HG03439 (cell line): ENCODE measurements at regions not wholly inside any gene's neighbourhood (a gene's known extent, or its start where the extent isn't known, plus 50 kb on each side); places are given as distances from the start of the nearest gene placed in this dataset.
"Not testable (repeated sequence)": the region's sequence is repeated elsewhere in the genome, so short reads cannot be mapped to it uniquely, and the experiment has no call there.

ENCODE experiments used
- ATAC-seq: cut with Tn5 transposase; IDR thresholded peaks from one replicate; pipeline ENCODE4 v1.9.1; 2021; ENCODE audit warnings: mild to moderate bottlenecking, moderate library complexity; ENCODE audit not compliant: unreplicated experiment

DNA sequence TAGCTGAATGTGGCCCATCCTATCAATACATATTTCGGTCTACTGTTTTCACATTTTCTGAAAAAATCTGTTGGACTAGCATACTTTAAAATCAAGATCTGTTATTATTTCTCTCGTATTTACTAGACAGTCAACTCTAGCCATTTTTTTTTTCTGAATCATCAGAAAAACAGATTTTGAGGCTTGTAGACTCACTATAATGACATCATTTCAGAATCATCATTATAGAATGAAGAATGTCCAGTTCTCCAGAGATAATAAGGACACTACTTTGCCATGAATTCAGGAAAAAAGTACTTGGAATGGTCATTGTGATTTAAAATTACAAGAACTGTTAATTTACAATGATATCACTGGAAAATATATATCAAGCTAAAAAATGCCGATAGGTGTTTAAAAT lies 589.8 kb downstream of the KCNH5 start:
- no peak for ATAC-seq

DNA sequence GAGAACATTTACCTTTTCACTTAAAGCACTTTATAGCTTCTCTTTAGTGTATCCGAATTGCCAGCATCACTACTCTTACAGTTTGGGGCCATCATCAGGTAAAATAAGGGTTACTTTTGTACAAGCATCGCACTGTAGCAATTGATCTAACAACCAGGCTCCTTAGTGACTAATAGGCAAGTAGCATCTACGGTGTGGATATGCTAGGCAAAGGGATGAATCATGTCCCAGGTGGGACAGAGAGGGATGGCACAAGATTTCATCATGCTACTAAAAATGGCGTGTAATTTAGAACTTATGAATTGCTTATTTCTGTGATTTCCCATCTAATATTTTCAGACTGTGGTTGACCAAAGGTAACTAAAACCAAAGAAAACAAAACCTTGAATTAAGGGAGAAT lies 582.3 kb downstream of the KCNH5 start:
- ATAC-seq, result no peak

DNA sequence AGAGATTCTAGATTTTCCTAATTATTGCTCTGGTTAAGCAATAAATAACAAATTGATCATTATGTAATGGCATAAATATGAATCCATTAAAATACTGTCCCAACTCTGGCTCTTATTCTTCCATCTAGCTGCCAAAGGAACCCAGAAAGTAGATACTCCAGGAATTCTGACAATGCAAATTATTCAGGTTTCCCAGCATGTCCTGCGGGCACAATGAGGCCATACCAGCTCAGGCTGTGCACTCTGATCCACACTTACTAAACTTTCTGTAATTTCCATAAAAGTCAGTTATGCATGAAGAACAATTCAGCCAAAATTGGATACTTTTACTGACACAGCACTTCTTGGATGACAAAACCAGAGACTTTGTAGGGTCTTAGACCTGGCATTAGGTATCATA lies 576.3 kb downstream of the KCNH5 start:
- ATAC-seq, result no peak

DNA sequence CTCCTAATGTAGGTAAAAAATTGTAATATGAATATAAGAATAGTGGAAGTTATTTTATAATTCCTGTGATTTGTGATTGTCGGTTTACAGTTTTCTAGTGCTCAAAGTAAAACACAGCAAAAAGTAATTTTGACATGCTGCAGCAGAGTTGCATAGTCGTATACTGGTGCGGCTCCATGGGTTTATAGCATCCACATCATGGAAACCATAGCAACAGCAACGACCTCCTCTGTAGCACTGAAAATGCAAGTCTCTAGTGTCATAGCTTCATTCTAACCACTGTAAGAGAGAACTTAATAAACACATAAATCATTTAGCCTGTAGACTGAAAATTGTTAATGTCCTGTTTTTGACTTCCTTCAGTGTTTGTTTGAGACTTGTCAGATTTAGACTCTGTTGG lies 574.3 kb downstream of the KCNH5 start:
- ATAC-seq, result no peak

DNA sequence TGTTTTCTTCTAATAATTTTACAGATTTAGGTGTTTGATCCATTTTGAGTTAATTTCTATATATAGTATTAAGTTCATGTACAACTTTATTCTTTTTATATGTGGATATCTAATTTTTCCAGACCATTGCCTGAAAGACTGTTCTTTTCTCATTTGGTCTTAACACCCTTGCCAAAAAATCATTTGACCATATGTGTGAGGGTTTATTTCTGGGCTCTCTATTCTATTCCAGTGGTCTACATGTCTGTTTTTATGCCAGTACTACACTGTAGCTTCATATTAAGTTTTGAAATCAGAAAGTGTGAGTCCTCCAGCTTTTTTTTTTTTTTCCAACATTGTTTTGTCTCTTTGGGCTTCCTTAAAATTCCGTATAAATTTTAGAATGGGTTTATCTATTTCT lies 554.1 kb downstream of the KCNH5 start:
- no peak for ATAC-seq

DNA sequence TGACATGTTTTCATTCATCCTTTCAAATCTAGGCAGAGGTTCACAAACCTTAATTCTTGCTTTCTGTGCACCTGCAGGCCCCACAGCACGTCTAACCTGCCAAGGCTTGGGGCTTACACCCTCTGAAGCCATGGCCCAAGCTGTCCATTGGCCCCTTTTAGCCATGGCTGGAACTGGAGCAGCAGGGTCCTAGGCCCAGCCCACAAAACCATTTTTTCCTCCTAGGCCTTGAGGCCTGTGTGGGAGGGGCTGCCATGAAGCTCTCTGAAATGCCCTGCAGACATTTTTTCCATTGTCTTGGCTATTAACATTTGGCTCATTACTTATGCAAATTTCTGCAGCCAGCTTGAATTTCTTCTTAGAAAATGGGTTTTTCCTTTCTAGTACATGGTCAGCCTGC lies 547.5 kb downstream of the KCNH5 start:
- ATAC-seq, result no peak

DNA sequence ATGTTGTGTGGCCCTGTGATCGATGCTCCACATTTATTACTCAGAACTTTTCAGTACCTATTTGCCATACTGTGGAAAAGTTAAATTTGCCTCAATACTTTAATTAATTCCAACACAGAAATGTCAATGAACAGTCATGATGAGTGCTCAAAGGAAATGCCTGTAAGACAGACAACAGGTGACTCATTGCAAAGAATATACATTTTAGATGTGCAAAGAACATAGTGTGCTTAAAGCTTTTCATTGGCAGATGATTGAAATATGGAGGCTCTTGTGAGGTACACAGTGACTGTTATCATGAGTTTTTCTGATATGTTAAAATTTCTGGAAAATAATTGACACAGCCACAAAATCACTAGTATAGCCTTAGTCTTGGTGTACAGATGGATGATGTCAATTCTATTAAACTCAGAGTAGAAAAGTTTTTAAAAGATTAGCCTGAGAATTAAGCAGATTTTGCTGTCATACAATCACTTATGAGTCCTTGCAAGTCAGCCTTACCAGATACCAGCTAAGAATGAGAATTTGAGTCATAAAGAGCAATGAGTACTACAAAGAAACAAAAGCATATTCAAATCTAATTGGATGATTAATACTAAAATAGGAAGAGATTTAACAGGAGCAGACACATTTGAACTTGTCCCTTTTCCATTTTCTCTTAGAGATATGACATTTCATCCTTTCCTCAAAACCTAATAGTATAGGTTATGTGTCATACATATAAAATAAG lies 544.1 kb downstream of the KCNH5 start:
- no peak for ATAC-seq

DNA sequence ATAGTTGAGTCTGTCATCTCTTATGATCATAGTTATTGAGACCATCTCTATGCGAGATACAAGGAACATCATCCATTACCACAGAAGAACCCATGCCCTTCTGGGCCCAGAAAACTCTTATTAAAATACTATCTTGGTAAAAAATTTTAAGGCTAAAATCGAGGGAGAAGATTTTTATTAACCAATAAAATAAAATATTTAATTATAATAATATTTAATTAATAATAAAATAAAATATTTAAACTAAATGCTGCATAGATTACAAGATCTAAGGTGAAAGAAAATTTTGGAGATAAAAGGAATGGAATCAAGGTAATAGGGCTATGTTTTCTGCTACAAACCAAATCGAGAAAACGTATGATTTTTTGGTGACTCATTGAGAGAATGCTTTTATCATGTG lies 540.2 kb downstream of the KCNH5 start:
- no peak for ATAC-seq

DNA sequence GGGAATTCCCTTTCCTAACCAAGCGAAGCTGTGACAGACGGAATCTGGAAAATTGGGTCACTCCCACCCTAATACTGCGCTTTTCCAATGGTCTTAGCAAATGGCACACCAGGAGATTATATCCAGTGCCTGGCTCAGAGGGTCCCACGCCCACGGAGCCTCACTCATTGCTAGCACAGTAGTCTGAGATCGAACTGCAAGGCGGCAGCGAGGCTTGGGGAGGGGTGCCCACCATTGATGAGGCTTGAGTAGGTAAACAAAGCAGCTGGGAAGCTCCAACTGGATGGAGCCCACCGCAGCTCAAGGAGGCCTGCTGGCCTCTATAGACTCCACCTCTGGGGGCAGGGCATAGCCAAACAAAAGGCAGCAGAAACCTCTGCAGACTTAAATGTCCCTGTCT lies 523.9 kb downstream of the KCNH5 start:
- ATAC-seq, result not testable (repeated sequence)

DNA sequence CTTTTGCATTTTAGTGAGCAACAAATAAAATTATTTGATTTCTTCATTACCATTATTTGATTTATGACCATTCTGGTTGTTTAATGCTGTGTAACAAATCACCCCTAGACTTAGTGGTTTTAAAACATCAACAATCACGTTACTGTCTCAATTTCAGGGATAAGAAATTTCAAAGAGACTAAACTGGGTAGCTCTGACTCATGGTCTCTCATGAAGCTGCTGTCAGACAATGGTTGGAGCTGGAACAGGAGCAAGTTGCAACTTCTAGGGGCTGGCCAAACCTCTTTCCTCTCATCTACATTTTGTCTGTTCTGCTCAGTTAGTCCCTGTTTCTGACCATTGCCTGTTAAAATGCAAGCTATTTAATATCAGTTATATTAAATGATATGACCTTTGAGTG lies 517.0 kb downstream of the KCNH5 start:
- no peak for ATAC-seq

DNA sequence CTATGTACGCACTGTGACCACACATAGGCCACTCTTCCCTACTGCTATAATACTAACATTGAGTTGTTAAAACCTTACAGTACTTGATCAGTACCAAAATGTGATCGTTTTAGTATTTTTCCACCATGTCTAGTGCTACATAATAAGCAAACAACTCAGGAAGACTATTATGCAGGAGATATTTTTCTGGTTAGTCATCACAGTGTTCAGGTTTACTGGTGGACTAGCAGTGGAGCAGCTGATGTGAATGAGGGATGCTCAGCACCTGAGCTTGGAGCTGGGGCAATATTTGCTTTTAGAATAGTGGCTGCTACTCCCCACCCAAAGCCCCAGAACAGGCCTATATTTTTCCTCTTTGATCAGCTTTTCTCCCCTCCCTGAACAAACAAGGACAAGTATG lies 513.1 kb downstream of the KCNH5 start:
- ATAC-seq, result no peak

DNA sequence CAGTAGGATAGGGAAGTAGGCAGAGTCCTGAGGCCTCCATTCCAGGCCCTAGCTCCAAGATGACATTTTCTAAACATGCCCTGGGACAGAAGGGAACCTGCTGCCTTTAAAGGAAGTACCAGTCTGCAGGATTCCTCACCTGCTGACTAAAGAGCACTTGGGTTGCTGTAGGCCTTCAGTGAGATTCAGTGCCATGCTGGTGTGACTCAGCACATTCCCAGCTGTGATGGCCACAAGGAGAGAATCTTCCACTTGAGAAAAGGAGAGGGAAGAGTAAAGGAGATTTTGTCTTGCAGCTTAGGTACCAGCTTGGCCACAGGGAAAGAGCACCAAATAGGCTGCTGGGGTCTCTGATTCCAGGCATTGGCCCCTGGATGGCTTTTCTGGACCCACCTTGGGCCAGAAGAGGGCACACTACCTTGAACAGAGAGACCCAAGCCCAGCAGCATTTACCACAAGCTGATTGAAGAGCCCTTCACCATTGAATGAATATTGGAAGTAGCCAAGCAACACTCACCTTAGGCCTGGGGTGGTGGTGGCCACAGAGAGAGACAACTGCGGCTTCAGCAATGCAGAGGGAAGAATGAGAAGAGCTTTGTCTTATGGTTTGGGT lies 498.3 kb downstream of the KCNH5 start:
- no peak for ATAC-seq

DNA sequence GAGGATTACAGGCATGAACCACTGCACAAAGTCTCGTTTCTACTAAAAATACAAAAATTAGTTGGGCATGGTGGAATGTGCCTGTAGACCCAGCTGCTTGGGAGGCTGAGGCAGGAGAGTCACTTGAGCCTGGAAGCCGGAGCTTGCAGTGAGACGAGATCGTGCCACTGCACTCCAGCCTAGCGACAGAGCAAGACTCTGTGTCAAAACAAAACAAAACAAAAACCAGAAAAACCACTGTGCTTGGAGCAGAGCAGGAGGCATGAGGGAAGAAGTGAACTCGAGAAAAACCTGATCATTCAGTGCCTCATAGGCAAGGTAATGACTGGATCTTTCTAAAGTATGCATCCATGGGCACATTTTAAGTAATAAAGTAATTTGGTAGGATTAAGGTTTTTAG lies 487.8 kb downstream of the KCNH5 start:
- no peak for ATAC-seq

DNA sequence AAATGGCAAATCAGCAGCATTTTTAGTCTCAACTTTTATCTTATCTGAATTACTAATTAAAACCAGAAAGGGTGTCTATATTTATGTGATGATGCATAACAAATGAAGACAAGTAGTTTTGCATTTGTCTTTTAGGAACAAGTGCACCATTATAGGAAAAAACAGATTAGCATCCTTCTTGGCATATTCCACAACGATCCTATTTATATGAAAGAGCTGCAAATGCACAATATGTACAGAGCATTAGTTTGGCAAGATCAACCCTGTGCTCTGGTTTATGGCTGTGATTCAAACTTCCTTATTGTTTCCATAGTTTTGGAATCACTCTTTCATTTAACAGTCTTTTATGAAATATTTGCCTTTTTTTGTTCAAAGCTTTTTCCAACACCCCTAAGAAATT lies 486.8 kb downstream of the KCNH5 start:
- no peak for ATAC-seq

DNA sequence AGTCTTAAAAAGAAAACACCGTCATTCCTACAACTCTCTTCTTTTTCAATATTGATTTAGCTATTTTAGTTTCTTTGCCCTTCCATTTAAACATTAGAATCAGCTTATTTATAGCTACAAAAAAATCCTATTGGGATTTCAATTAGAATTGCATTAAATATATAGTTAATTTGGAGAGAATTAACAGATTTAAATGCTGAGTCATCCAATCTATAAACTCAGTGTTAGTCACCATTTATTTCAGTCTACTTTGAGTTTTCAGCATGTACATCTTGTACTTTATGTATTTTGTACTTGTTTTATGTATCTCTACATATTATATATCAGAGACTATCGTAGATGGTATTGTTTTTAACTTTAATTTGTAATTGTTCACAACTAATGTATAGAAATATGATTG lies 460.0 kb downstream of the KCNH5 start:
- no peak for ATAC-seq

DNA sequence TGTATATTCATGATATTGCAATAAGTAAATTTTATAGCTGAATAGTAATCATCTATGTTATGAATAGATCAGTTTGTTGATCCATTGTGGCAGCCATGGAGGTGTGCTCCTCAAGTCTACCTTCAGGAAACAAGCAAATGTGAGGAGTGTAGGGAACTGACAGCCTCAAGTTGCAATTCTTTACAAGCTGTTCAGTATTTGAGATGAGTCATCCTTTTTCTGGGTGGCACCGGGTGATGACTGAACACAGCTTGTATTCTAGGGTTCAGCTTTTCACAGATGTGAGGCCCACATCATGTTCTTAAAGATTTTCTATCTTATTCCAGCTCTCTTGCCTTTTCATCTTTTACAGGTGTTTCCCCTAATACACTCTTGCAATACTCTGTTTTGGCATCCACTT lies 452.4 kb downstream of the KCNH5 start:
- ATAC-seq, result no peak

DNA sequence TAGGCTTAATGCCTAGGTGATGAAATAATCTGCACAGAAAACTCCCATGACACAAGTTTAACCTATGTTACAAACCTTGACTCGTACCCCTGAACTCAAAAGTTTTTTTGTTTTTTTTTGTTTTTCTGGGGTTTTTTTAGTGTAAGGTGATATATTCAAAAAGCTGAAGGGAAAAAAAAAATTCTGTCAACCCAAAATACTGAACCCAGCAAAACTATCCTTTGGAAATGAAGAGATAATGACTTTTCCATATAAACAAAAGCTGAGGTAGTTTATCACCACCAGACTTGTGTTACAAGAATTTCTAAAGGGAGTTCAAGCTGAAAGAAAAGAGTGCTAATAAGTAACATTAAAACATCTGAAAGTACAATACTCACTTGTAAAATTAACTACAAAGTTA lies 448.1 kb downstream of the KCNH5 start:
- ATAC-seq, result no peak

DNA sequence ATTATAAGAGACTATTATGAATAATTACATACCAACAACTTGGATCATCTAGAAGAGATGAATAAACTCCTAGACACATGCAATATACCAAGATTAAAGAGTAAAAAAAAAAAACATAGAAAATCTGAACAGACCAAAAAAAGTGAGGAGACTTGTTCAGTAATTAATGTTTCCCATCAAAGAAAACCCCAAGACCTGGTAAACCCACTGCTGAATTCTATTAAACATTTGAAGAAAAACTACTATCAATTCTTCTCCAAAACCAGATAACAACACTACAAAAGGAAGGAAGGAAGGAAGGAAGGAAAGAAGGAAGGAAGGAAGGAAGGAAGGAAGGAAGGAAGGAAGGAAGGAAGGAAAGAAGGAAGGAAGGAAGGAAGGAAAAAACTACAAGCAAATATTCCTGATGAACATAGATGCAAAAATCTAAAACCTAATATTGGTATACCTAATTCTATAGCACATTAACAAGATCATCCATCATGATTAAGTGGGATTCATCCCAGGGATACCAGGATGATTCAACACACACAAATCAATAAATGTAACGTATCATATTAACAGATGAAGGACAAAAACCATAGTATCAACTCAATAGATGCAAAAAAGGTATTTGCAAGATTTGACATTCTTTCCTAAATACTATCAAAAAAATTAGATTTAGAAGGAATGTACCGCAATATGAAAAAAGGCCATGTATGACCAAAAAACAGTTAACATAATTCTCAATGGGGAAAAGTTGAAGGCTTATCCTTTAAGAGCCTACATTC lies 445.5 kb downstream of the KCNH5 start:
- ATAC-seq, result no peak

DNA sequence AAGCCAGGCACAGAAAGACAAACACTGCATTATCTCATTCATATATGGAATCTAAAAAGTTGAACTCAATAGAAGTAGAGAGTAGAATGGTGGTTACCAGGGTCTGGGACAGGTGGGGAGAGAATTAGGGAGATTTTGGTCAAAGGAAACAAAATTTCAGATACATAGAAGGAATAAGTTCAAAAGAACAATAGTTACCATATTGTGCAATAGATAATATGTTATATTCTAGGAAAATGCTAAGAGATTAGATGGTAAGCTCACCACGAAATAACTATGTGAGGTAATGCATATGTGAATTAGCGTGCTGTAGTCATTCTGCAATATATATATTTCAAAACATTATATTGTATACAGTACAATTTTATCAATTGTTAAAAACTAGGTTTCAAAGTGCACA lies 442.5 kb downstream of the KCNH5 start:
- no peak for ATAC-seq

DNA sequence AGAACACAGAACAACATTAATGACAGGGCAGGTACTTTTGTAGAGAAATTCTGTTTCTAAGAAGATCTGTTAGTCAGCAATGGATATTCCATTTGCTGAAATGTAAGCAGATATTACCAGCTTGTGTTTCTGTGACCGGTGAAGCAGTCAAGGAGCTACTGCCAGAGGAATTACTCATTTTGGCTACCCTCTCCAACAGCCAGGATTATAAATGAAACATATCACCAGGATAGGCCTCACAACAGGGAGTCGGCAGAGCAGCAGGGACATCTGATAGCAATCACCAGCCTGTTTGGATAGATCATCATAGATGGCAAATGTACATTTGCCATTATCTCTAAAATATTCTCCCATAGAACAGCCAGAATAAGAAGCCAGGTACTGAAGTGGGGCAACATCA lies 440.7 kb downstream of the KCNH5 start:
- no peak for ATAC-seq

DNA sequence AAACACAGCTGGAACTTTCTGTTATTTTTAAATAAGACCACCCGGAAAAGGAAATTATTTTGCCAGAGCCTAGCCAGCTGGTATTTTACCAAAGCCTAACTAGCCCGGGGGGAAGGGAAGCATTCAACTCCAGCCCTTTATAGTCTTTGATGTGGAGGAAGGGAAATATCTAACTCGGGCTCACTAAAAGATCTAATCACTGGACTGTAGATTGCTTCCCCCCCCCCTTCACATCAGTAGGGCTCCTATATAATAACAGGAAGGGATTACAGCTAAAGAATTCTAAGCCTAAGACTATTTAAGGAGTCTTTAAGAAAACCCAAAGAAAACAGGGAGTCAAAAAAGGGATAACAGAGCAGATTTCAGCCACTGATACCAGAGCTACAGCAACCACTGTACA lies 431.1 kb downstream of the KCNH5 start:
- ATAC-seq, result no peak

DNA sequence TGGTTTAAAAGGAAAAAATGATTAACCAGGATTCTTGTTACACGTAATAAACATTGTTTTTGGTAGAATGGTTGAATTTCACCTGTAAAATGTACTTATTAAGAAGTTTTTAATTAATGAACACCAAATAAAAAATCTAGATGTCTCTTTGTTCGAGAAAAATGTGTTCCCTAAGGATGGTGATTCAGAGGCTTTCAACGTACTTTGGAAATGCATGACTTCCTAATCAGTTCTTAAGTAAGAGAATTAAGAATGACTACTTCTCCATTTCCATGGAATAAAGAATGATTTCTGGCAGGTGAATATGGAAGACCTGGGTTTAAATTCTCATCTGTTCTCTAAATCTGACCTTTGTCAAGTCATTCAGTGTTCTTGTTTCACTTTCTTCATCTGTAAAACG lies 428.6 kb downstream of the KCNH5 start:
- no peak for ATAC-seq
